Mesendoderm (in vitro differentiated cells): ENCODE measurements at regions not wholly inside any gene's neighbourhood (a gene's known extent, or its start where the extent isn't known, plus 50 kb on each side); places are given as distances from the start of the nearest gene placed in this dataset.

Source experiments
- DNase-seq: peaks from one replicate; pipeline ENCODE4 v3.0.0; 2013
- H2AK5ac ChIP-seq: 2 replicates; pipeline ENCODE4 v1.6.1; 2013; ENCODE audit warnings: low read length, inconsistent platforms
- H2BK120ac ChIP-seq: 2 replicates; pipeline ENCODE4 v1.6.1; 2013; ENCODE audit warnings: low read depth, mild to moderate bottlenecking, low read length, moderate library complexity, mixed read lengths
- H2BK15ac ChIP-seq: replicated peaks from 2 replicates; pipeline ENCODE4 v1.6.1; 2013; ENCODE audit warnings: low read depth, mild to moderate bottlenecking, moderate library complexity
- H2BK5ac ChIP-seq: 2 replicates; pipeline ENCODE4 v1.6.1; 2013; ENCODE audit warnings: low read length, inconsistent platforms
- H3K18ac ChIP-seq: 2 replicates; pipeline ENCODE4 v1.6.1; 2013; ENCODE audit warnings: mild to moderate bottlenecking, low read length, mixed read lengths
- H3K23ac ChIP-seq: one replicate; pipeline ENCODE4 v1.6.1; 2013; ENCODE audit warnings: low read length
- H3K27ac ChIP-seq: 2 replicates; pipeline ENCODE4 v1.5.1; 2013; ENCODE audit warnings: low read depth, mild to moderate bottlenecking, inconsistent platforms, low read length, moderate library complexity
- H3K27me3 ChIP-seq: 2 replicates; pipeline ENCODE4 v1.6.1; 2013; ENCODE audit warnings: low read length, control low read depth, mild to moderate bottlenecking, inconsistent platforms; ENCODE audit not compliant: insufficient read depth, poor library complexity
- H3K36me3 ChIP-seq: 2 replicates; pipeline ENCODE4 v1.6.1; 2013; ENCODE audit warnings: low read length, inconsistent platforms; ENCODE audit not compliant: control insufficient read depth, insufficient read depth
- H3K4ac ChIP-seq: one replicate; pipeline ENCODE4 v1.6.1; 2013; ENCODE audit warnings: low read depth, mild to moderate bottlenecking, low read length, moderate library complexity
- H3K4me1 ChIP-seq: 2 replicates; pipeline ENCODE4 v1.6.1; 2013; ENCODE audit warnings: low read depth, low read length, inconsistent platforms; ENCODE audit not compliant: control insufficient read depth
- H3K4me2 ChIP-seq: 2 replicates; pipeline ENCODE4 v1.6.1; 2013; ENCODE audit warnings: low read length
- H3K4me3 ChIP-seq: 2 replicates; pipeline ENCODE4 v1.5.1; 2013; ENCODE audit warnings: mild to moderate bottlenecking, low read length
- H3K56ac ChIP-seq: one replicate; pipeline ENCODE4 v1.6.1; 2013; ENCODE audit warnings: low read length
- H3K79me1 ChIP-seq: 2 replicates; pipeline ENCODE4 v1.6.1; 2013; ENCODE audit warnings: low read length, inconsistent platforms
- H3K79me2 ChIP-seq: 2 replicates; pipeline ENCODE4 v1.6.1; 2013; ENCODE audit warnings: mild to moderate bottlenecking, low read length; ENCODE audit not compliant: control insufficient read depth, insufficient read depth
- H3K9ac ChIP-seq: 2 replicates; pipeline ENCODE4 v1.6.1; 2013; ENCODE audit warnings: low read length, inconsistent platforms
- H4K5ac ChIP-seq: one replicate; pipeline ENCODE4 v1.6.1; 2013; ENCODE audit warnings: low read length
- H4K8ac ChIP-seq: one replicate; pipeline ENCODE4 v1.6.1; 2013; ENCODE audit warnings: low read depth, mild to moderate bottlenecking, control low read depth, low read length, moderate library complexity
- WGBS: extraction: QIAGEN DNeasy Blood & Tissue Kit; methylation state at CpG from one replicate; pipeline ENCODE4 v1.1.7; 2013; ENCODE audit warnings: low lambda C conversion rate, missing lambda C conversion rate; ENCODE audit not compliant: insufficient coverage; ENCODE audit errors: extremely low coverage; 5-methylcytosine and 5-hydroxymethylcytosine counted together

DNA sequence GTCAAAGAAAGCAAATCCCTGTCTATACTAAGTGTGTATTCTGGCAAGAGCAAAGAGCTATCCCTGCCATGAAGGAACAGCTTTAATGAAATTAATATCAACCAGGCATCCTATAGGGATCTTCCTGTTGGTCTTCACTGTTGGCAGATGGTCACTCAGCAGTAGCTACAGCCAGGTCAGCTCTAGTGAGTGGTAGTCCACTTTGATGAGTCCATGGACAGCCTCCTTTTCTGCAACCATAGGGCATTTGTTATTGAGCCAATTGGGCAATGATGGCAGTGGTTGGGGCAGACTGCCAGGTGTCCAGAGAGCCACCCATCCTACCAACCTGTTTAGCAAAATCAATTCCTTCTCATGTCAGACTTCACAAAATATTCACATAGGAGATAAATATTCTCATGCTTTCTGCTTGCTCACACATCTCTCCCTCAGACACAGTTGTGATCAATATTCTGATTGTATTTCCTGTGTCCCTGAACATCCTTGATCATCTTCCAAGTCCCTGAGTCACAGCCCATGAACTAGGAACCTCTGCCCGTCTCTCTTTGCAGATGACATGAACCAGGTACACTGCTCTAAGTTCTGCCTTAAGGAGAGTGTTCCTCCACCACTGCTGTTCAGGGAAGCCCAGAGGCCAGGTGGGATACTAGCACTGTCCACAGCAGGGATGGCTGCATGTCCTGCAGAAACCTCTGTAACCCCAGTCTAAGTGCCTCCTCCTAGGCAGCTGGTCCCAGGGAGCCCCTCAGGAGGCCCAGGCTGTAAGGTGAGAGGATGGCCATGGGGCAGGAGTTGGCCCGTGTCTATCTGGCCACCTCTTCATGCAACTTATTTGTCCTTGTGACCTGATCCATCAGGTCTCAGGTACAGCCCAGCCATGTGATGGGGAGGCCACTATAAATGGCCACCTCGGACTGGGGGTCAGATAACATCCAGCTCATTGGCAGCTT, 74.2 kb upstream of the IGLL5 start:
- no peak overlapping the region for H2BK5ac ChIP-seq
- H3K4ac ChIP-seq, result no peak overlapping the region
- no CpG with 5 or more reads among the region's 3 CpGs for WGBS
- DNase-seq, result no peak
- no peak overlapping the region for H3K23ac ChIP-seq
- no peak overlapping the region for H2BK120ac ChIP-seq
- no peaks in the 10 kb centered on the region for H3K79me1 ChIP-seq
- H3K56ac ChIP-seq, result no peak overlapping the region
- no peaks in the 10 kb centered on the region for H3K36me3 ChIP-seq
- H3K18ac ChIP-seq, result no peak overlapping the region
- no peaks in the 10 kb centered on the region for H3K27me3 ChIP-seq
- no peak overlapping the region for H3K9ac ChIP-seq
- H3K4me1 ChIP-seq, result no peaks in the 10 kb centered on the region
- no peak overlapping the region for H4K5ac ChIP-seq
- H2BK15ac ChIP-seq, result no peak overlapping the region
- H4K8ac ChIP-seq, result no peak overlapping the region
- no peak overlapping the region for H3K27ac ChIP-seq
- no peaks in the 10 kb centered on the region for H3K79me2 ChIP-seq
- H2AK5ac ChIP-seq, result no peak overlapping the region
- no peak overlapping the region for H3K4me3 ChIP-seq
- no peak overlapping the region for H3K4me2 ChIP-seq

DNA sequence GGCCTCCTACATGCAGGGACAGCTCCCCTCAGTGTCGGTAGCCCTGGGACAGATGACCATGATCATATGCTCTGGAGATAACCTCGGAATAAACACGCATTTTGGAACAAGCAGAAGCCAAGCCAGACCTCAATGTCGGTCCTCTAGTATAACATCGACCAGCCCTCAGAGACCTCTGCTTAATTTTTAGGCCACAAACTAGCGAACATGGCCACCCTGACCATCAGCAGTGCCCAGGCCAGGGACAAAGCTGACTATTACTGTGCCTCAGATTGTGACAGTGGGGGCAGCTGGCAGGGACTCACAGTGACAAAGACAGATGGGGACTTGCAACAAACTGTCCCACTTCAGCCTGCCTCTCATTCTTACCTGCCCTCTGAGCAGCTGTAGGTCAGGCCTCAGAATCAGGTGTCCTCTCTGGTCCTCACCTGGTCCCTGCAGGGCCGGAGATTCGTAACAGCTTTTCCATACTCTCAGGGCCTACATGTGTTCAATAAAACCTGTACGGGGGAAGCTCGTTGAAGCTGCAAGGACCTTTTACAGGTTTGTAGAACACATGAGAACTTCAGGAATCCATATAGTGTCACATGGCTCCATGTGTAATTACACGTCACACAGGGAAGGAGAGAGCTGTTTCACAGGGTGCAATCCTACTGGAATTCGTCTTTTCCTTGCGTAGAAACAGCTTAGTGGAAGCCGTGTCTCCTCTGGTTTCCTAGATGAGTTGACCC, 72.8 kb upstream of the IGLL5 start:
- Histone ChIP-seq H3K79me2 (no peaks in the 10 kb centered on the region), H3K27me3 (no peaks in the 10 kb centered on the region), H2BK15ac (no peak overlapping the region), H3K18ac (no peak overlapping the region), H4K5ac (no peak overlapping the region), H4K8ac (no peak overlapping the region), H3K36me3 (no peaks in the 10 kb centered on the region), H3K4ac (no peak overlapping the region), H2BK5ac (no peak overlapping the region), H3K23ac (no peak overlapping the region), H3K4me3 (no peak overlapping the region), H3K27ac (no peak overlapping the region), H2BK120ac (no peak overlapping the region), H3K9ac (no peak overlapping the region), H2AK5ac (no peak overlapping the region), H3K4me1 (no peaks in the 10 kb centered on the region), H3K4me2 (no peak overlapping the region), H3K56ac (no peak overlapping the region), H3K79me1 (no peaks in the 10 kb centered on the region)
- DNase-seq, result no peak
- no CpG with 5 or more reads among the region's 14 CpGs for WGBS

DNA sequence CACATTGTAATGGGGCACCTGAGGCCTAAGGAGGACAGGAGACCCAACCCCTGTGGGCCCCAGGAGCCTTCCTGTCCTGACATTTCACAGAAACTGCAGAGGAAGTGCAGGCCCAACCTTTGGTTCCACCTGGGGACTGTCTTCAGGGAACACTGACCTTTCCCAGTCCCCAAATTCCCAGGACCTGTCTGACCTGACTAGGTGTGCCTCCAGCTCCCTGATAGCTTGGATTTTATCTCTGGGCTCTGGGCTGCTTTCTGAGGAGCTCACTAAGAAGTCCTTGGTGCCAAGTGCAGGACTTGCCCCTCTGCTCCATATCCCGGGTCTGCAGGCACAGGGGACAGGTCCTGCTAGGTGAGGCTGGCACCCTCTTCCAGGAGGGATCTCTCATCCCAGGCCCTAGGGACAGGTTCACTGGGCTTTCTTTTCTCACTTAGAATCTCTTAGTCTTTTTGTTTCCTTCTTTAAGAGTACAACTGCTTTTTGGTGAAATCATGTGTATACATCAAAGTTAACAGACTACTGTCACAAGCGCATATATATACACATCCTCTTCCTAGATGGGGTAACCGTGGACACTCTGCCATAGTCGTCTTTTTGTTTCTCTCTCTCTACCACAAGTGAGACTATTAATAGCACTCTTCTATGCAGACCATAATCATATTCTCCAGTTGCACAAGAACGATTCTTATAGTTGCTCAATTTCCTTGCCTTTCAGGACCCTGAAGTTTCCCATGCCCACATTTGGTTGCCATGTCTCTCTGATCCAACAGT, 72.0 kb upstream of the IGLL5 start:
- H3K4ac ChIP-seq, result no peak overlapping the region
- no peak overlapping the region for H2AK5ac ChIP-seq
- no peak overlapping the region for H3K4me3 ChIP-seq
- no peak overlapping the region for H2BK120ac ChIP-seq
- no peak overlapping the region for H3K4me2 ChIP-seq
- no peak for DNase-seq
- no peak overlapping the region for H2BK5ac ChIP-seq
- H3K9ac ChIP-seq, result no peak overlapping the region
- H4K8ac ChIP-seq, result no peak overlapping the region
- no peak overlapping the region for H3K27ac ChIP-seq
- no peak overlapping the region for H3K56ac ChIP-seq
- no peaks in the 10 kb centered on the region for H3K36me3 ChIP-seq
- H3K79me2 ChIP-seq, result no peaks in the 10 kb centered on the region
- no peaks in the 10 kb centered on the region for H3K4me1 ChIP-seq
- WGBS, result no CpG with 5 or more reads among the region's 5 CpGs
- no peaks in the 10 kb centered on the region for H3K27me3 ChIP-seq
- H3K23ac ChIP-seq, result no peak overlapping the region
- H3K18ac ChIP-seq, result no peak overlapping the region
- no peak overlapping the region for H2BK15ac ChIP-seq
- H4K5ac ChIP-seq, result no peak overlapping the region
- H3K79me1 ChIP-seq, result no peaks in the 10 kb centered on the region

DNA sequence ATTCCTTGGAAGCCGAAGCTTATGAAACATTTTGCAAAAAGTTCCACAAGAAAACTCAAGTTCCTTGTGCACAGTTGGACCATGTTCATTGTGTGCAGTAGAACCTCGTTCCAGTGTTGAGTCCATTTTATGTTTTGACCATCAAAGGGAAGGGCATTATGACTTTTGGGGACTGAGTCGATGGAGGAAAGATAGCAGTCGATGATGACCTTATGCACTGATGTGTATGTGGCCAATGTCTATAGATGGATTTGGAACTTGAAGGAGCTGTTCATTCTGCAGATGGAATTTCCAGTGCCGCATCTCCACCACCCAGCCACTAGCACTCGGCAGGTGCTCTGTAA, 71.5 kb upstream of the IGLL5 start:
- H3K9ac ChIP-seq, result no peak overlapping the region
- H3K56ac ChIP-seq, result no peak overlapping the region
- H2BK120ac ChIP-seq, result no peak overlapping the region
- no peaks in the 10 kb centered on the region for H3K36me3 ChIP-seq
- DNase-seq, result no peak
- H3K18ac ChIP-seq, result no peak overlapping the region
- H3K4me3 ChIP-seq, result no peak overlapping the region
- H3K27me3 ChIP-seq, result no peaks in the 10 kb centered on the region
- no peaks in the 10 kb centered on the region for H3K4me1 ChIP-seq
- H3K4me2 ChIP-seq, result no peak overlapping the region
- no peak overlapping the region for H2AK5ac ChIP-seq
- WGBS, result no CpG with 5 or more reads among the region's 6 CpGs
- no peak overlapping the region for H4K8ac ChIP-seq
- H2BK15ac ChIP-seq, result no peak overlapping the region
- H3K27ac ChIP-seq, result no peak overlapping the region
- no peak overlapping the region for H3K23ac ChIP-seq
- H4K5ac ChIP-seq, result no peak overlapping the region
- no peak overlapping the region for H3K4ac ChIP-seq
- H2BK5ac ChIP-seq, result no peak overlapping the region
- no peaks in the 10 kb centered on the region for H3K79me2 ChIP-seq
- H3K79me1 ChIP-seq, result no peaks in the 10 kb centered on the region

DNA sequence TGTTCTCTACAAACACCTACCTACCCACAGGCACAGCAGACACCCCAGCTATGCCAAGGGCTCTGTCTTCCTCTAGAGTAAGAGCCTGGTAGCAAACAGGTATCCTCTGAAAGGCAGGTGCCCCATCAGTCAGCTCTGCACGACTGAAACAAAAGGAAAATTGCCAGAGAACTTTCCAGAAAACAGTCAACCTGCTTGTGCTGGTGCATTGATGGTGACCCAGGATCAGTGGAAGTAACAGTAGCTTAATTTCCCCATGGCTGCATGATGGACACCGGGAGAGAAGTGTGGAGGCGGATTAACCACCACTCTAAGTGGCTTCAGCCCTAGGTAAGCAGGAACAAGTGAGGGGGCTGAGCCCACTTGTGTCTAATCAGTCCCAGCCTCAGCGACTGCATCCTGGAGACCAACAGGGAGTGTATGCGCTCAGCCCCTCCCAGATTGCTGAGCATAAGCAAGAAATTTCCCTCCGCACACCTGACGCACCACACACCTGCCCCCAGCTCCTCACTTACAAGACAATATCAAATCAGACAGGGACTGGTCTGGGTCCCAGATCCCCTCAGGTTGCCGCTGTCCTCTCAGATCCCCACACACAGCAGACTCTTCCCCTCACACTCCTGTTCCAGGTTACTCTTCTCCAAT, 70.7 kb upstream of the IGLL5 start:
- Histone ChIP-seq H4K8ac (no peak overlapping the region), H3K4ac (no peak overlapping the region), H3K4me3 (no peak overlapping the region), H3K9ac (no peak overlapping the region), H3K56ac (no peak overlapping the region), H3K23ac (no peak overlapping the region), H3K18ac (no peak overlapping the region), H2BK15ac (no peak overlapping the region), H2AK5ac (no peak overlapping the region), H3K27ac (no peak overlapping the region), H2BK120ac (no peak overlapping the region), H3K79me2 (no peaks in the 10 kb centered on the region), H2BK5ac (no peak overlapping the region), H3K4me1 (no peaks in the 10 kb centered on the region), H3K79me1 (no peaks in the 10 kb centered on the region), H4K5ac (no peak overlapping the region), H3K27me3 (no peaks in the 10 kb centered on the region), H3K4me2 (no peak overlapping the region), H3K36me3 (no peaks in the 10 kb centered on the region)
- no peak for DNase-seq
- no CpG with 5 or more reads among the region's 8 CpGs for WGBS
